GM23338 (cell line): ENCODE measurements at regions not wholly inside any gene's neighbourhood (a gene's known extent, or its start where the extent isn't known, plus 50 kb on each side); places are given as distances from the start of the nearest gene placed in this dataset.

Experiments used
- CTCF ChIP-seq, 2 experiments: fragments of 200-600 bp in 1 of 2; sonication (generic) in 1 of 2; conservative IDR thresholded peaks; 2 replicates each; pipeline versions ENCODE4 v1.5.1 to v1.6.1; 2016 to 2017; ENCODE audit warnings: antibody characterized with exemption in 2 of 2, low read depth in 2 of 2, mild to moderate bottlenecking in 2 of 2, moderate library complexity in 1 of 2
- EZH2phosphoT487 ChIP-seq: fragments of 200-600 bp; sonication (generic); IDR thresholded peaks from one replicate; pipeline ENCODE4 v1.8.1; 2018; ENCODE audit warnings: antibody characterized with exemption; ENCODE audit not compliant: unreplicated experiment
- POLR2AphosphoS5 ChIP-seq: IDR thresholded peaks from 2 replicates; pipeline ENCODE4 v1.6.1; 2016; ENCODE audit warnings: antibody characterized with exemption, low read depth
- REST ChIP-seq: IDR thresholded peaks from one replicate; pipeline ENCODE4 v1.6.1; 2018; ENCODE audit warnings: antibody characterized with exemption; ENCODE audit not compliant: unreplicated experiment
- ZNF331 ChIP-seq: fragments of 250-450 bp; sonication (Bioruptor Pico); IDR thresholded peaks from 2 replicates; pipeline ENCODE4 v1.5.0; 2020; ENCODE audit warnings: low read depth, mild to moderate bottlenecking, moderate library complexity

- TF ChIP-seq CTCF (conservative IDR thresholded peaks at IDR 0.05; ENCODE audit: low read depth in 2 of 2) (no peak), ZNF331 (CRISPR knock-in tag) (no peak), POLR2AphosphoS5 (no peak), REST (no peak), EZH2phosphoT487 (no peak)
Observed at GRCh38 chr5:98308231-98308630, 465.2 kb upstream of the RGMB start.
